GM18499 (cell line): ENCODE measurements at regions not wholly inside any gene's neighbourhood (a gene's known extent, or its start where the extent isn't known, plus 50 kb on each side); places are given as distances from the start of the nearest gene placed in this dataset.

Source experiments
- ATAC-seq: cut with Tn5 transposase; IDR thresholded peaks from one replicate; pipeline ENCODE4 v1.9.1; 2021; ENCODE audit warnings: moderate number of reproducible peaks; ENCODE audit not compliant: insufficient read depth, unreplicated experiment

DNA sequence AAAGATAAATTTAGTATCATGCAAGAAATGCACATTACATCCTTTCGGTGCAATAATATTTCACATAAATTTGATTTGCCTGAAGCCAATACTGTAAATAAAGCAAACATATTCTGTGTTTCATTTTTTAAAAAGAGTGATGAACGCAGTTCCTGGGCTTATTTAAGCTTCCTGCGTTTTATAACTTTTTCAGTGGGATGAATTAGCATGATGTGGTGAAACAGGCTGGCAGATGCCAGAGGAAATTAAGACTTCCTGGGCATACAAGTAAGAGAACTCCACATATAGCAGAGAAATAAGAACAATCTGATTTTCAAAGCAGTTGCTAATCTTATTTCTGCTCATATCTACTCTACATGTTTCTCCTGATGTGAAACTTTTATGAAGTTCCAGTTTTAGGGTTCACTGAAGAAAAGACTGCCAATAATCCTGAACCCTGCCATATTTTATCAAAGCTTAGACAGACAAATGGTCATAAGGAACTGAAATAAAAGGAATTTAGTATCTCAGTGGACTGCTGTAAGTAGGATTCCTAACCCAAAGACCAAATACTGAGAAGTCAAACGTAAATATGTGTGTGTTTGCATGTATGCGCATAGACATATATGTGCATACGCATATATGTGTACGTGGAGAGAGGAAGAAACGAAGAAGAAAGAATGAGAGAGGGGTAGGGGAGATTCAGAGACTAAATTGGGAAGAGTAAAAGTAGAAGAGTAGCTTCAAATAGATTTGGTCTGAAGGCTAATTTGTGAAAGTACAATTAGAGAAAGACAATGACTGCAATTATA lies 628.6 kb upstream of the CCDC54 start:
- no peak for ATAC-seq

DNA sequence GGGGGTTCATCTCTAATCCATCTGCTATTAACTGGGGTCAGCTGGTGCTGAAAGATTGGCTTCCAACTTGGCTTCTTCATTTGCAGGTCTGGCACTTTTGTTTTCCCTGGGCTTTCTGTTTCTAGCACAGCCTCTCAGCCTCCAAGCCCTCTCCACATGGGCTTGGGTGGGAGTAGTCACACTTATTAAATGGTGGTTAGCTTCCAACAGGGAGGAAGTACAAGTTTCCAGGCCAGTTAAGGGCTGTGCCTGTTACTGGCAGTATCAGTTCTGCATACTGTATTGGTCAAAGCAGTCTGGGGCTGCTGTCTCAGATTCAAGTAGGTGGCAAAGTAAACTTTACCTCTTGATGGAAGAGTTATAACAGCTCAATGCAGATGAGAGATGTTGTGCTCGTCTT lies 627.1 kb upstream of the CCDC54 start:
- ATAC-seq = no peak

DNA sequence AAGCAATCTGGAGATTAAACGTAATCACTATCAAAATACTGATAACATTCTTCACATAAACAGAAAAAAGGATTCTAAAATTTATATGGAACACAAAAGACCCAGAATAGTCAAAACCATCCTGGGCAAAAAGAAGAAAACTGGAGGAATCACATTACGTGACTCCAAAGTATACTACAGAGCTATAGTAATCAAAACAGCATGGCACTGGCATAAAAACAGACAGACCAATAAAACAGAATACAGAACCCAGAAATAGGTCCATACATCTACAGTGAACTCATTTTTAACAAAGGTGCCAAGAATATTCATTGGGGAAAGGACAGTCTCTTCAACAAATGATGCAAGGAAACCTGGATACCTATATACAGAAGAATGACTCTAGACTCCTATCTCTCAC lies 621.9 kb upstream of the CCDC54 start:
- ATAC-seq = no peak

DNA sequence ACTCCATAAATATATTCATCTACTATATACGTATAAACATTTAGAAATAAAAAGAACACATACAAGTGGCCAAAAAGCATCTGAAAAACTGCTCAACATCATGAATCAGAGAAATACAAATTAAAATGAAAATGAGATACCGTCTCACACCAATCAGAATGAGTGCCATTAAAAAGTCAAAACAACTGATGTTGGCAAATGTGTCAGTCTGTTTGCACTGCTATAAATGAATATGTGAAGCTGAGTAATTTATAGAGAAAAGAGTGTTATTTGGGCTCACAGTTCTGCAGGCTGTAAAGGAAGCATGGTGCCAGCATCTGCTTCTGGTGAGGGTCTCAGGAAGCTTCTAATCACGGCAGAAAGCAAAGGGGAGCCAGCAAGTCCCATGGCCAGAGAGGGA lies 620.3 kb upstream of the CCDC54 start:
- ATAC-seq = no peak

DNA sequence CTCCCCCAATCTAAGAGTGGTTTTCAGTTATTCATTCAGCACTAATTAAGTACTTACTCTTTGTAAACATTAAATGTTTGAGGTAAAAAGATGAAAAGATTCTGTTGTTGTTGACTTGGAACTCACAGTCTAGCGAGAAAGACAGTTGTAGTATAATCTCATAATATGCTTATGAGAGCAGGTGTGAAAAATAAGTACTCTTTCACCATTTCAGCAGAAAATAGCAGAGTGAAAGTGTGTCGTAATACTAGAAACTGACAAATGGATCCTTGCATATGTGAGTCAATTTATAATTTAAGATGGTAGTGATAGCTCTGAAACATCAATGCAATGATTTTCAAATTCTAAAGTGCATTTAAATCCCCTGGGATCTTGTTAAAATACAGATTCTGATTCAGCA lies 618.8 kb upstream of the CCDC54 start:
- ATAC-seq = no peak

DNA sequence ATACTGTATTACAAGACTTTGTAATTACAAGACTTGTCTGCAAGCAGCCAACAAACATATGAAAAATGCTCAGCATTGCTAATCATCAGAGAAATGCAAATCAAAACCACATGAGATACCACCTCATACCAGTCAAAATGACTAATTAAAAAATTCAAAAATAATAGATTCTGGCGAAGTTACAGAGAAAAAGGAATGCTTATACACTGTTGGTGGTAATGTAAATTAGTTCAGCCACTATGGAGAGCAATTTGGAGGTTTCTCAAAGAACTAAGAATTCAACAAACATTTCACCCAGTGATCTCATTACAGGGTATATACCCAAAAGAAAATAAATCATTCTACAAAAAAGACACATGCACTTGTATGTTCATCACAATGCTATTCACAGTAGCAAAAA lies 617.5 kb upstream of the CCDC54 start:
- ATAC-seq = no peak

DNA sequence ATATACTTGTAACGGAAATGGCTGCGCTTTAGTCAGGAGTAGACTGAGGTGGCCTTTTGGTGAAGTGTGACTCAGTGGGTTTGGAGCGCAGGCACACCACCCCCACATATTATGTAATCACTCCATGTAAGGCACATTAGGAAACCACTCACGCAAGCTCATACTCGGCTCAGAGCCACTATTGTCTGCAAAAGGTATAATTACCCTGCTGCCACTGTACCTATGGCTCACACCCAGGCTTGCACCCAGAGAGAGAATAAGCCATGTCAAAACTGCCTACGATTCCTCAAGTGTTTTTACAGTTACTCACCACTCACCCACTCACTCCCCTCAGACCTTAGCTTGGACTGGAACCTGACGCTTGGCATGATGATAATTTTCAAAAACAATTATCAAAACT lies 611.9 kb upstream of the CCDC54 start:
- no peak for ATAC-seq

DNA sequence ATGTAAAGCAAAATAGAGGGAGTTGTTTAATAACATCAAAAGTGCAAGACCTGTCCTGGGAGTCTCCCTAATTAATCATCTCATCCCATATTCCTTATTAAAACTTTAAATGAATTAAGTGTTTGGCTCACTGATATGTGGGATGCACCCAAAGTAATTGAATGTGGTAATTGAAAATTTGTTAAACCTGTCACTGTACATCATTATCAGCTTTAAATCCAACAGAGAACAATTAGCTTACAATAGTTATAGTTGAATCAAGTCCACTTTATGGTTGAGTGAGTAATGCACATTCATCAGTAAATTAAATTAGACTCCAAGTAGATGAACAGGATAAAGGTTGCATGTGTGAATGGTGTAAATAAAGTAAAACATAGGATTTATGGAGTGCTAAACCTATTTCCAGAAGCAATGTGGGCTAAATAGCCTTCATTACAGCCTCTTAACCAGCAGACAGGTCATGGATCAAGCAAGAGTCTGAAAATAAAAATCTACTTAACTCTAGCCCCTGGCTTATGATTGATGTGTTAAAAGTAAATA lies 608.2 kb upstream of the CCDC54 start:
- no peak for ATAC-seq

DNA sequence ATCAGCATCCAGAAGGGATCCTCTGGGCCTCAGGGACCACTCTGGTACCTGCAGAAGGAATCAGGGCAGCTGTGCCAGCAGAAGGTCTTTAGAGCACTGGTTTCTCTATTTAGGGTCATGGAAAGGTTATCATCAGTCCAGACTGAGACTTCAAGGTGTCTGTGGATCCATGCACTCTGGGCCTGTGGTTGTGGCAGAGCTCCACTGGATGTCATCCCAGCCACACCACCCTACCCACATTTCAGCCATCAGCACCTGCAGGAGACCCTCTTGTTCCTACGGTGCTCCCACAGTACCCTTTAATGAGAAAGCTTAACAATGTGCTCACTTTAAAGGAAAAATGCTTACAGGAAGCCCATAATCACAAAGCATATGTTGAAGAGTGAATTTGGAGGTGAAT lies 603.4 kb upstream of the CCDC54 start:
- ATAC-seq = no peak

DNA sequence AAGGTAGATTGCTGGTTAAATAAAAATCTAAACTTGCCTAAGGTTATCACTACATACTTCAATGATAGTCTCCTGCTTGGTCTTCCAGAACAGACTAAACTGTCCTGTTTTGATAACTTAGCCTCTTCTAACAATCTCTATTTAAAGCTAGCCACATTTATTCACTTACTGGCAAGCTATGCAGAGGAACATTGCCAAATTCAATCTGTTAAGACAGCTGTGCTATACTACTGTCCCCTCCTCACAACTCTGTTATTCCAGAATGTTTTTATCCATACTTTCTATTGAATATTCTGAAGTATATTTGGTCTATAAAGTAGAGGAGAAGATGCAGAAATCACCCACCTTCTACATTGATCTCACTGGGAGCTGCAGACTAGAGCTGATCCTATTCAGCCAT lies 594.0 kb upstream of the CCDC54 start:
- no peak for ATAC-seq

DNA sequence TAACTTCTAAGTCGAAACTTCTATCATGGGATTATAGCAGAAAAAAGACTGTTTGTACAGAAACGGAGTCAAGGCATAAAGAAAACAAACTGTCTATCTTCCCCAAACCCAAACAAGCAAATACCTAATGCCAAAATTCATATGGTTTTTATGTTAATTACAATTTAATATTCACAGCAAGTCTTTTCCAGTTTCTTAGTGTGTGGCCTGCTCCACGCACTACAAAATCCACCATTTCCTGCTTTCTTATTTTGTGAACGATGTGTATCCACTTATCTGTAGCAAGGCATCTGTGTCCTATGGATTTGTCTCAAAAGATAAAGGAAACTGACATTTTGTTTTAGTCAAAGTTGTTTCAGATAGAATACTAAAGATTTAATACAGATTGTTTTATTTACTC lies 588.0 kb upstream of the CCDC54 start:
- ATAC-seq = no peak

DNA sequence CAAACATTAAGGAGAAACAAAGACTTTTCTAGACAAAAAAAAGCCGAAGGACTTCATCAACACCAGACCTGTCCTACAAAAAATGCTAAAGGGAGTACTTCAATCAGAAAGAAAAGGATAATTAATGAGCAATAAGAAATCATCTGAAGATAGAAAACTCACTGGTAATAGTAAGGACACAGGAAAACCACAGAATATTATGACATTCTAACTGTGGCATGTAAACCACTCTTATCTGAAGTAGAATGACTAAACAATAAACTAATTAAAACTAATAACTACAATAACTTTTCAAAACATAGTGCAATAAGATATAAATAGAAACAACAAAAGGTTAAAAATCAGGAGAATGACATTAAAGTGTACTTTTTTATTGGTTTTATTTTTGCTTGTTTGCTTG lies 584.5 kb upstream of the CCDC54 start:
- ATAC-seq = no peak

DNA sequence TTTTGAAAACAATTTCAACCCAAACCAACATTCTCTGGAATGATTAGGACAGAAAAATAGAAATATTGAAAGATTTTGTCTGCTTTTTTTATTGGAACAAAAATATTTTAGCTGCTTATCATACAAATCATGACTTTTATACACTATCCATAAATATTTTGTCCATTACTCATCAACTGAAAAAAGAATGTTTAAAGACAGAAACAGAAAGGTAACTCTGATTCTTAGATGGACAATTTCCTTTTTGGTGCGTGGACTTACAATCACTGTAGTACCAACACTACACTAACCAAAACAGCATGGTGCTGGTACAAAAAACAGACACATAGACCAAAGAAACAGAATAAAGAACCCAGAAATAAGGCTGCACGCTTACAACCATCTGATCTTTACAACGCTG lies 582.8 kb upstream of the CCDC54 start:
- ATAC-seq = no peak

DNA sequence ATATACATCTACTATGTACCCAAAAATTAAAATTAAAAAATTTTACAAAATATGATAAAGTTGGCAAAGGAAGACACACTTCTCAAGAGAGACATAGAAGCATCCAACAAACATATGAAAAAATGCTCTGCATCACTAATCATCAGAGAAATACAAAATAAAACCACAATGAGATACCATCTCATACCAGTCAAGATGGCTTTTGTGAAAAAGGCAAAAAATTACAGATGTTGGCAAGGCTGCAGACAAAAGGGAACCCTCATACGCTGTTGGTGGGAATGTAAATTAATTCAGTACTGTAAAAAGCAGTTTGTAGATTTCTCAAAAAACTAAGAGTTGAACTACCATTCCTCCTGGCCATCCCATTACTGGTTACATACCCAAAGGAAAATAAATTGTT lies 581.7 kb upstream of the CCDC54 start:
- ATAC-seq = no peak

DNA sequence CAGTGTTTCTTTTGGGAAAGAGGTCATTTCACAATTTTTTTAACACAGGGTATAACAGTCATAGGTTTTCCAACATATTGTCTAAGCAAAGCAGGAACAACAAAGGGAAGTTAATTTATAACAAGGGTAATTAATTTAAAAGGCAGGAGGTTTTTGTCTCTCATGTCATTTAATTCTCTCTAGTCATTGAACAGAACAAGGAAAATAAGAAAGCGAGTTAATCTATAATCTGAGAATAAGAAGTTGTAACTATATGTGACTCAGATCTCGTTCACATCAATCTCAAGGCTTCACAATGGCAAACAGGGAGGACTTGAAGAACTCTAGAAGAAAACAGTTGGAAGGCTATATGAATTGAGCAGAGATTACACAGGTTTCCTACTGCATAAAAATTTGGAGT lies 579.8 kb upstream of the CCDC54 start:
- ATAC-seq = no peak

DNA sequence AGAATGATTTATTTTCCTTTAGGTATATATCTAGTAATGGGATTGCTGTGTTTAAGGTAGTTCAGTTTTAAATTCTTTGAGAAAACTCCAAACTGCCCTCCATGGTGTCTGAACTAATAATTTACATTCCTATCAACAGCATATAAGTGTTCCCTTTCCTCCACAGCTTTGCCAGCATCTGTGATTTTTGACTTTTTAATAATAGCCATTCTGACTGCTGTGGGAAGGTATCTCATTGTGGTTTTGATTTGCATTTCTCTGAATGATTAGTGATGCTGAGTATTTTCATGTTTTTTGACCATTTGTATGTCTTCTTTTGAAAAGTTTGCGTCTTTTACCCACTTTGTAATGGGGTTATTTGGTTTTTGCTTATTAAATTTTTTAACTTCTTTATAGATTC lies 571.6 kb upstream of the CCDC54 start:
- ATAC-seq = no peak

DNA sequence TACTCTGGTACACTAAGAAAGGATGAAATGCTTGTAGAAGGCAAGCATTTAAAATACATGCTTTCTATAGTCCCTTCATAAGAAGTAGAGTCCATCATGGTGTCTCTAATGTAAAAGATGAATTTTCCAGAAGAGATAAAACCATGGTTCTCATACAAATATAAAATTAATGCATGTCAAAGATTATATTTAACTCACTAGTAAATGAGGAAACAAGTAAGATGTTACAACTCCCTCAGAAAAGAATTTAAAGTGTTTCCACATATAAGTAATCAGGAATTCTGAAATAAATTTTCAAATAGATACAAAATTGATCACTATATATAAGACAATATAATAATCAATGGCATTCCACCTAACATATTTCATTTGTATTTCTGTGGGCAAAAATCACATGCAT lies 570.3 kb upstream of the CCDC54 start:
- ATAC-seq = no peak

DNA sequence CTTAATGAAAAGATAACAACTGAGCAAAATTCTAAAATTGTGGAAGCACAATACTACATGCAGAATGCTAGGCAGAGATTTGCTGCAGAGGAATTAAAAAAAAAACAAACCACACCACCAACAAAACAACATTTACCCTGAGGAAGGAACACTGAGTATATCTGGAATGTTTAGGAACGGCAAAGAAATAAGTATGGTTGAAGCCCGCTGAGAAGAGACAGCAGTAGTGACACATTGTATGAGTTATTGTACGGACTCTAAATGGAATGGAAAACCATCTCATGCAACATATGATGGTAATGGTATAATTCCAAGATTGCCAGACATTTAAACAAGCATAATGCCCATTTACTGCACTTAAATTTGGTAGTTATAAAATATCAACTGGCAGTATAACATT lies 568.2 kb upstream of the CCDC54 start:
- no peak for ATAC-seq

DNA sequence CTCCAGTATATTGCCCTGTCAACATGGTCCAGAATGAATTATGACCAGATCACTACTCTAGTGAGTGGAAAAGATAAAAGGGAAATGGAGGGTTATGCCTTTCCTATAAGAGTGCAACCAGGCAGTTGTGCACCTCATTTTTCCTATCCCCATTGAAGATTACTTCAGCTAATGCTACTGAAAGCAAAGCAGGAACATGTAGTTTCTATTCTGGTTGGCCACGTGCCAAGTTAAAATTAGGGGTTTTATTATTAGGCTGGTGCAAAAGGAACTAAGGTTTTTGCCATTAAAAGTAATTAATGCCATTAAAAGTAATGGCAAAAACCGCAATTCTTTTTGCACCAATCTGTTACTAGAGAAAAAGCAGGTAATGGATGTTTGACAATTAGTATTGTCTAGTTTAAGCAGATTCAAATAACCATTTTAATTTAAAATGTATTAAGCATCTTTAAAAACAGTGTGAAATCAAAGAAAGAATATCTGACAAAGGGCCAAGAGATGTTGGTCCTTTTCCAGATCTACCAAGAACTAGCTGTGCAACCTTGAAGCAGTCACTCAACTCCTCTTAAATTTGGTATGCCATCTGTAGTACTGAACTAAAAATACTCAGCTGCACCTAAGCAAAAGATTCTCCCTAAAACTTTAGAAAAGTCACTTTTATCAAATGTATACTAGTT lies 567.5 kb upstream of the CCDC54 start:
- ATAC-seq = no peak

DNA sequence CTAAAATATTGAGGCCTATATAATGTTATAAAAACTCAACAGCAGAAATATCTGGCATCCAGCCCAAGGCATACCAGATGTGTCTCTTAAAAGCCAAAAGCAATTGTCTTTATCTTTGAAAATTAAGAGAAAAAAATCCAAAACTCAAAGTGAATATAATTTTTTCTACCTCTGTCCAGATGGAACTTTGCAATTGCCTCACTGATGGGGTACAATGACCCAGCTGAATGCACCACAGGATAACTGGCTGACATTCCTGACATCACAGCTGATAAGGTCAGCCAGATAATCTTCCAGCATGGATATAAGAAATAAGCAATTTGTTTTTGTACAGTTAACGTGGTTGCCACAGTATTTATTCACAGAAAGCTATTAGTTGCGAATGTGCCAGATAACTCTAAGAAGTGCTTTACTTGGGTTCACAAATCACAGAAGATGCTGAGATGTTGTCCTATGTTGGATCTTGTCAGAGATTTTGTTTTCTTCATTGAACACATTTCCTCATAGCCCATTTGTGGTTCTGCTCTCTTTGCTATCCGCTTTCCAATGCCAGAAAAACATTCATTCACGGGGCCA lies 566.9 kb upstream of the CCDC54 start:
- no peak for ATAC-seq

DNA sequence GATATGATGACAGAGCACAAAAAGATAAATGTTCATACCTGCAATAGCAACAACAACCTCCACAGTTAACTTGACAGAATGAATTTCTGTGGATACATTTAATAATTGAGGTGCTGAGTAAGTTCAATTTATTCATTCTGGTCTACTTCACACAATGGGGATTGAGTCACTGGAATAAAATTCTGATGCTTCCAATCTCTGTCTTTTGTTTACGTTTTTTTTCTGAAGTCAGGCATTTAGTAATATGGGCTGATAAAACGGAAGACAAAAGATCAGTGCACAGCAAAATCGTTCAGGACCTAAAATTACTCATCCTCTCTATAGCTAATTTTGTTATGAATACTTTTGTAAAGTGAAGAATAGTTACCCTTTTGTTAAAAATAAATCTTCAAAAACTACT lies 565.9 kb upstream of the CCDC54 start:
- no peak for ATAC-seq

DNA sequence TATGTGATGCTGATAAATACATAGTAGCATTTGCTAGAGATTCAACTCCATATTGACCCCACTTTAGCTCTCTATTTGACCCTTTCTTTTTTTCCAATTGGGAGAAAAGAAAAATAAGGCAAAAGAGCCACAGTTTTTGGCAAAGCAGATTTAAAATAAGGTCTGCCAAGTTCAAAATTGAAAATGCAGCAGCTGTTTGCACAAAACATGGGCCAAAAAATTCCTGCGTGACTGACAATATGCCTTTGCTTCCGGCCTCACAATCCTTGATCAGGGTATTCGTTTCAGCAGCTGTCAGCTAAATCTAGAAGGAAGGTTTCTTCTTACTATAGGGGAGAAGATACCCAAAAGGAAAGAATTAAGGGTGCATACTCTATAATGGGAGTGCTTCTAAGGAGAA lies 563.5 kb upstream of the CCDC54 start:
- ATAC-seq = no peak
